GM23338 (cell line): ENCODE measurements at regions not wholly inside any gene's neighbourhood (a gene's known extent, or its start where the extent isn't known, plus 50 kb on each side); places are given as distances from the start of the nearest gene placed in this dataset.
A peak's percentile ranks its signal among the peaks of the same experiment; 100 is the strongest.
"Not testable (repeated sequence)": the region's sequence is repeated elsewhere in the genome, so short reads cannot be mapped to it uniquely, and the experiment has no call there.

Source experiments
- ATAC-seq: fragments of 200-7000 bp; cut with Tn5 transposase; 3 replicates; pipeline ENCODE4 v1.9.1; 2020
- DNase-seq: peaks from one replicate; pipeline ENCODE4 v3.0.0-alpha.2; 2015; ENCODE audit warnings: low spot score
- H2AFZ ChIP-seq: fragments of 200-600 bp; sonication (generic); 2 replicates; pipeline ENCODE4 v1.8.0; 2016; ENCODE audit warnings: antibody characterized with exemption, mild to moderate bottlenecking, moderate library complexity
- H3F3A ChIP-seq: fragments of 200-600 bp; sonication (generic); replicated peaks from 2 replicates; pipeline ENCODE4 v1.8.0; 2017; ENCODE audit warnings: antibody characterized with exemption, mixed run types, low read depth
- H3K27ac ChIP-seq: fragments of 200-600 bp; sonication (generic); 2 replicates; pipeline ENCODE4 v1.6.1; 2016; ENCODE audit warnings: low read depth
- H3K27me3 ChIP-seq: fragments of 200-600 bp; sonication (generic); 2 replicates; pipeline ENCODE4 v1.8.0; 2016; ENCODE audit warnings: mild to moderate bottlenecking, mixed run types, moderate library complexity; ENCODE audit not compliant: insufficient read depth
- H3K36me3 ChIP-seq: fragments of 200-600 bp; sonication (generic); 2 replicates; pipeline ENCODE4 v1.8.0; 2016; ENCODE audit warnings: mild to moderate bottlenecking; ENCODE audit not compliant: insufficient read depth
- H3K4me1 ChIP-seq: fragments of 200-600 bp; sonication (generic); 2 replicates; pipeline ENCODE4 v1.8.0; 2016; ENCODE audit warnings: mild to moderate bottlenecking, moderate library complexity; ENCODE audit not compliant: insufficient read depth
- H3K4me2 ChIP-seq: fragments of 200-600 bp; sonication (generic); 2 replicates; pipeline ENCODE4 v1.7.1; 2017; ENCODE audit warnings: mixed run types
- H3K4me3 ChIP-seq: fragments of 200-600 bp; sonication (generic); 2 replicates; pipeline ENCODE4 v1.6.1; 2016; ENCODE audit warnings: mixed run types
- H3K79me2 ChIP-seq: fragments of 200-600 bp; sonication (generic); replicated peaks from 2 replicates; pipeline ENCODE4 v1.8.0; 2017; ENCODE audit warnings: mild to moderate bottlenecking; ENCODE audit not compliant: insufficient read depth
- H3K9me2 ChIP-seq: fragments of 200-600 bp; sonication (generic); 2 replicates; pipeline ENCODE4 v1.8.0; 2017; ENCODE audit not compliant: insufficient read depth
- H4K20me1 ChIP-seq: fragments of 200-600 bp; sonication (generic); replicated peaks from 2 replicates; pipeline ENCODE4 v1.8.0; 2017; ENCODE audit warnings: mild to moderate bottlenecking; ENCODE audit not compliant: insufficient read depth
- H3K27ac Mint-ChIP-seq: 2 replicates; pipeline ENCODE4 v1.8.0; 2020; ENCODE audit warnings: inconsistent platforms, mild to moderate bottlenecking, moderate library complexity, mixed read lengths
- H3K27me3 Mint-ChIP-seq: 3 replicates; pipeline ENCODE4 v1.8.0; 2022; ENCODE audit warnings: low read depth, mild to moderate bottlenecking, moderate library complexity, mixed read lengths, inconsistent platforms; ENCODE audit not compliant: insufficient read depth, poor library complexity
- H3K36me3 Mint-ChIP-seq: 3 replicates; pipeline ENCODE4 v1.8.0; 2021; ENCODE audit warnings: low read depth, mild to moderate bottlenecking, inconsistent platforms, moderate library complexity, mixed read lengths
- H3K4me1 Mint-ChIP-seq: 3 replicates; pipeline ENCODE4 v1.8.0; 2020; ENCODE audit warnings: mild to moderate bottlenecking, inconsistent platforms, mixed read lengths
- H3K4me3 Mint-ChIP-seq: 3 replicates; pipeline ENCODE4 v1.8.0; 2021; ENCODE audit warnings: moderate library complexity, mild to moderate bottlenecking, inconsistent platforms, mixed read lengths
- H3K9me3 Mint-ChIP-seq: 3 replicates; pipeline ENCODE4 v1.8.0; 2020; ENCODE audit warnings: moderate library complexity, mild to moderate bottlenecking, inconsistent platforms, mixed read lengths
- EZH2 ChIP-seq: fragments of 200-600 bp; sonication (generic); IDR thresholded peaks from one replicate; pipeline ENCODE4 v1.8.0; 2017; ENCODE audit warnings: antibody characterized with exemption, mild to moderate bottlenecking, low read depth; ENCODE audit not compliant: unreplicated experiment
- ZNF114 ChIP-seq: fragments of 250-450 bp; sonication (Bioruptor Pico); IDR thresholded peaks from 2 replicates; pipeline ENCODE4 v1.5.0; 2020; ENCODE audit warnings: mild to moderate bottlenecking, moderate library complexity
- TF ChIP-seq, protein P1 (sequence below), 2 experiments: fragments of 200-600 bp in 1 of 2; sonication (generic) in 1 of 2; conservative IDR thresholded peaks; 2 replicates each; pipeline versions ENCODE4 v1.5.1 to v1.6.1; 2016 to 2017; ENCODE audit warnings: antibody characterized with exemption in 2 of 2, low read depth in 2 of 2, mild to moderate bottlenecking in 2 of 2, moderate library complexity in 1 of 2

- Histone ChIP-seq H2AFZ (peak overlapping the region; percentile 43; the same call in 1 of the 2 replicates), H3K4me3 (no peak overlapping the region), H3K79me2 (no peaks in the 10 kb centered on the region), H3K27ac (no peak overlapping the region), H3K36me3 (no peaks in the 10 kb centered on the region), H4K20me1 (no peaks in the 10 kb centered on the region), H3F3A (no peaks in the 10 kb centered on the region), H3K4me1 (no peaks in the 10 kb centered on the region), H3K4me2 (no peak overlapping the region), H3K9me2 (0 out of 2 replicates have a peak, but pooled peaks cover 4% of the 10 kb centered on the region), H3K27me3 (no peaks in the 10 kb centered on the region)
- Mint-ChIP-seq H3K9me3 (peaks cover 16% of the 10 kb centered on the region; the same call in 2 of the 3 replicates), H3K36me3 (peaks cover 3% of the 10 kb centered on the region; the same call in 2 of the 3 replicates), H3K4me3 (no peak overlapping the region), H3K4me1 (peaks cover 2% of the 10 kb centered on the region; the same call in 1 of the 3 replicates), H3K27ac (no peak overlapping the region), H3K27me3 (no peaks in the 10 kb centered on the region)
- DNase-seq (peak; percentile 69), ATAC-seq (peak; percentile 94)
- TF ChIP-seq, protein P1, sequence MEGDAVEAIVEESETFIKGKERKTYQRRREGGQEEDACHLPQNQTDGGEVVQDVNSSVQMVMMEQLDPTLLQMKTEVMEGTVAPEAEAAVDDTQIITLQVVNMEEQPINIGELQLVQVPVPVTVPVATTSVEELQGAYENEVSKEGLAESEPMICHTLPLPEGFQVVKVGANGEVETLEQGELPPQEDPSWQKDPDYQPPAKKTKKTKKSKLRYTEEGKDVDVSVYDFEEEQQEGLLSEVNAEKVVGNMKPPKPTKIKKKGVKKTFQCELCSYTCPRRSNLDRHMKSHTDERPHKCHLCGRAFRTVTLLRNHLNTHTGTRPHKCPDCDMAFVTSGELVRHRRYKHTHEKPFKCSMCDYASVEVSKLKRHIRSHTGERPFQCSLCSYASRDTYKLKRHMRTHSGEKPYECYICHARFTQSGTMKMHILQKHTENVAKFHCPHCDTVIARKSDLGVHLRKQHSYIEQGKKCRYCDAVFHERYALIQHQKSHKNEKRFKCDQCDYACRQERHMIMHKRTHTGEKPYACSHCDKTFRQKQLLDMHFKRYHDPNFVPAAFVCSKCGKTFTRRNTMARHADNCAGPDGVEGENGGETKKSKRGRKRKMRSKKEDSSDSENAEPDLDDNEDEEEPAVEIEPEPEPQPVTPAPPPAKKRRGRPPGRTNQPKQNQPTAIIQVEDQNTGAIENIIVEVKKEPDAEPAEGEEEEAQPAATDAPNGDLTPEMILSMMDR (conservative IDR thresholded peaks at IDR 0.05; ENCODE audit: low read depth in 2 of 2) = peak; percentile 59 to 82
- TF ChIP-seq EZH2 = no peak
Measured at GRCh38 chr1:207259391-207259790, 62.1 kb upstream of the CD55 start.

DNA sequence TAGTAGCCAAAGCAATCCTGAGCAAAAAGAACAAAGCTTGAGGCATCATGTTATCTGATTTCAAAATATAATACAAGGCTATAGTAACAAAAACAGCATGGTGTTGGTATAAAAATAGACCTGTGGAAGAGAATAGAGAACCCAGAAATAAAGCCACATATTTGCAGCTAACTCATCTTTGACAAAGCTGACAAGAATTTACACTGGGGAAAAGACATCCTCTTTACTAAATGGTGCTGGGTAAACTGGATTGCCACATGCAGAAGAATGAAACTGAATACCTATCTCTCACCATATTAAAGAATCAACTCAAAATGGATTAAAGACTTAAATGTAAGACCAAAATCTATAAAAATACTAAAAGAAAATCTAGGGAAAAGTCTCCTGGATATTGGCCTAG lies 59.5 kb upstream of the CD55 start:
- ATAC-seq (no peak), DNase-seq (no peak)
- Mint-ChIP-seq H3K9me3 (no peaks in the 10 kb centered on the region), H3K27me3 (no peaks in the 10 kb centered on the region), H3K27ac (no peak overlapping the region), H3K36me3 (no peaks in the 10 kb centered on the region), H3K4me1 (peaks cover 2% of the 10 kb centered on the region; the same call in 1 of the 3 replicates), H3K4me3 (no peak overlapping the region)
- Histone ChIP-seq H4K20me1 (no peaks in the 10 kb centered on the region), H3K27ac (no peak overlapping the region), H3F3A (no peaks in the 10 kb centered on the region), H3K27me3 (no peaks in the 10 kb centered on the region), H3K4me1 (no peaks in the 10 kb centered on the region), H3K36me3 (no peaks in the 10 kb centered on the region), H3K4me2 (no peak overlapping the region), H3K79me2 (no peaks in the 10 kb centered on the region), H3K9me2 (no peaks in the 10 kb centered on the region), H3K4me3 (no peak overlapping the region), H2AFZ (no peak overlapping the region)
- no peak for TF ChIP-seq ZNF114 (CRISPR knock-in tag)

GRCh38 chr1:207262891-207263290 lies 58.6 kb upstream of the CD55 start:
- not testable (repeated sequence) for H2AFZ ChIP-seq, H3K27me3 Mint-ChIP-seq, H3K27me3 ChIP-seq, H3K4me3 ChIP-seq, H4K20me1 ChIP-seq, H3K9me3 Mint-ChIP-seq, H3K27ac ChIP-seq, H3F3A ChIP-seq, DNase-seq, H3K79me2 ChIP-seq, H3K9me2 ChIP-seq, H3K4me2 ChIP-seq, H3K36me3 ChIP-seq, ATAC-seq, H3K36me3 Mint-ChIP-seq, H3K4me3 Mint-ChIP-seq, H3K4me1 Mint-ChIP-seq, H3K27ac Mint-ChIP-seq, H3K4me1 ChIP-seq
